ENCODE measurements at regions not wholly inside any gene's neighbourhood (a gene's known extent, or its start where the extent isn't known, plus 50 kb on each side); places are given as distances from the start of the nearest gene placed in this dataset.

DNA sequence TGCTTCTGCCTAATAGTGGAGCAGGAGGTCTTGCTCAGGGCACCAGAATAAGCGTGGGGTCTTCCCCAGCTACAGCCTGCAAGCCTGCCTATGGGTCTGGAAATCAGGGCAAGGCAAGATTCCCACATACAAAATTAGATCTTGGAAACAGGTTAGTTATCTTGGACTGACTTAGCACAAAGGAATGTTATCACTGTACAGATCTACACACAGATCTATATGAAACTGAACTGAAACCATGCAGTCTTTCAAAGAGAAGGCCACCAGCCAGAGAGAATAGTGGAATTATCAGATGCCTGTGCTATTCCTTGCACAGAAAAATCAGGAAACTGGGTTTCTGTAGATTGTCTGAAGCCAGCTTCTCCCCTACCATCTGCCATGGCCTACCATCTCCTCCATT is 585.7 kb downstream of the ACTL7B start:
- no peaks in the 10 kb centered on the region for H3K36me3 Mint-ChIP-seq (ENCODE audit: unreplicated experiment)
- no peak for DNase-seq (ENCODE audit: extremely low spot score, unreplicated experiment)
- peaks cover 28% of the 10 kb centered on the region for H3K4me1 Mint-ChIP-seq (ENCODE audit: unreplicated experiment)
- H3K27me3 Mint-ChIP-seq (ENCODE audit: unreplicated experiment): no peaks in the 10 kb centered on the region
- peaks cover 6% of the 10 kb centered on the region for H3K9me3 Mint-ChIP-seq (ENCODE audit: unreplicated experiment)
- TF ChIP-seq, protein P1, sequence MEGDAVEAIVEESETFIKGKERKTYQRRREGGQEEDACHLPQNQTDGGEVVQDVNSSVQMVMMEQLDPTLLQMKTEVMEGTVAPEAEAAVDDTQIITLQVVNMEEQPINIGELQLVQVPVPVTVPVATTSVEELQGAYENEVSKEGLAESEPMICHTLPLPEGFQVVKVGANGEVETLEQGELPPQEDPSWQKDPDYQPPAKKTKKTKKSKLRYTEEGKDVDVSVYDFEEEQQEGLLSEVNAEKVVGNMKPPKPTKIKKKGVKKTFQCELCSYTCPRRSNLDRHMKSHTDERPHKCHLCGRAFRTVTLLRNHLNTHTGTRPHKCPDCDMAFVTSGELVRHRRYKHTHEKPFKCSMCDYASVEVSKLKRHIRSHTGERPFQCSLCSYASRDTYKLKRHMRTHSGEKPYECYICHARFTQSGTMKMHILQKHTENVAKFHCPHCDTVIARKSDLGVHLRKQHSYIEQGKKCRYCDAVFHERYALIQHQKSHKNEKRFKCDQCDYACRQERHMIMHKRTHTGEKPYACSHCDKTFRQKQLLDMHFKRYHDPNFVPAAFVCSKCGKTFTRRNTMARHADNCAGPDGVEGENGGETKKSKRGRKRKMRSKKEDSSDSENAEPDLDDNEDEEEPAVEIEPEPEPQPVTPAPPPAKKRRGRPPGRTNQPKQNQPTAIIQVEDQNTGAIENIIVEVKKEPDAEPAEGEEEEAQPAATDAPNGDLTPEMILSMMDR (IDR thresholded peaks at IDR 0.05): no peak
- H3K27ac Mint-ChIP-seq (ENCODE audit: unreplicated experiment): peak overlapping the region; percentile 13
- no peak overlapping the region for H3K4me3 Mint-ChIP-seq (ENCODE audit: unreplicated experiment)

GRCh38 chr9:108269371-108269770 is 586.4 kb downstream of the ACTL7B start:
- no peak for DNase-seq (ENCODE audit: extremely low spot score, unreplicated experiment)
- TF ChIP-seq, protein P1 (IDR thresholded peaks at IDR 0.05): no peak
- no peak overlapping the region for H3K27ac Mint-ChIP-seq (ENCODE audit: unreplicated experiment)
- H3K4me1 Mint-ChIP-seq (ENCODE audit: unreplicated experiment): peaks cover 28% of the 10 kb centered on the region
- peaks cover 6% of the 10 kb centered on the region for H3K9me3 Mint-ChIP-seq (ENCODE audit: unreplicated experiment)
- H3K4me3 Mint-ChIP-seq (ENCODE audit: unreplicated experiment): no peak overlapping the region
- H3K36me3 Mint-ChIP-seq (ENCODE audit: unreplicated experiment): no peaks in the 10 kb centered on the region
- no peaks in the 10 kb centered on the region for H3K27me3 Mint-ChIP-seq (ENCODE audit: unreplicated experiment)

DNA sequence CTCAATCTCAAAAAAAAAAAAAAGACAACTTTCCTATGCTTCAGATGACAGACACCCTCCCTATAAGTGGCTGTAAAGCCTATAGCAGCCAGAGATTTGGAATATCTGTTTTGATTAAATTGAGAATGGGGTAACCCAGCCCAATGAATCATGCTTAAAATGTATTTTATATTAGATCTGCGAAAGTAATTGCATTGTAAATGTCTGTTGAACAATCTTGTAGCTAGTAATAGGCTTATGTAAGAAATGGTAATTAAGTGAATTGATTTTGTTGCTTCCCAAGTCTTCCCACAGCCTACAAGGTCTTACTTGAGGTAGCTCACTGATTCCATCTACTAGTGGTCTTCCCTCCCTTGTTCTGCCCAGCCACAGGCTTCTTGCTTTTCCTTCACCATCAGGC is 590.7 kb downstream of the ACTL7B start:
- no peaks in the 10 kb centered on the region for H3K36me3 Mint-ChIP-seq (ENCODE audit: unreplicated experiment)
- H3K9me3 Mint-ChIP-seq (ENCODE audit: unreplicated experiment): peaks cover 6% of the 10 kb centered on the region
- no peak for DNase-seq (ENCODE audit: extremely low spot score, unreplicated experiment)
- H3K4me1 Mint-ChIP-seq (ENCODE audit: unreplicated experiment): peaks cover 5% of the 10 kb centered on the region
- no peaks in the 10 kb centered on the region for H3K27me3 Mint-ChIP-seq (ENCODE audit: unreplicated experiment)
- no peak overlapping the region for H3K4me3 Mint-ChIP-seq (ENCODE audit: unreplicated experiment)
- H3K27ac Mint-ChIP-seq (ENCODE audit: unreplicated experiment): no peak overlapping the region
- TF ChIP-seq, protein P1 (IDR thresholded peaks at IDR 0.05): no peak

DNA sequence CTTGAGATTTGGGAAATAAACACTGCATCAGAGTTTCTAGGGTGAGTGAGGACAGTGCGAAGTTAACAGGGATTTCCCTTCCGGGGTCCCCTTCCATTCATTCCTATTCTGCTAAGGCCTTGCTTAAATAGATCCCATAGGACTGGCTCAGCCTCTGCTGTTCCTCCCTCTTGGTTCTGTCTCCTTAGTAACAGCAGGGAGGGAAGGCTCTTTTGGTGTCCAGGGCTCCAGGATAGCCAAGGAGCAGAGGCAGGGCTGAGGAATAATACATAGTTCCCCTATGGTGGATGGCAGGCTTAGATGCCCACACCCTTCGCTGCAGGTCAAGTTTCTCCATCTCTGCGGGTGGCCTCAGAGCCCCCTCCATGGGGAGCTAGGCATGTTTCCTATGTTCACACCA is 591.7 kb downstream of the ACTL7B start:
- no peak for DNase-seq (ENCODE audit: extremely low spot score, unreplicated experiment)
- H3K9me3 Mint-ChIP-seq (ENCODE audit: unreplicated experiment): peaks cover 6% of the 10 kb centered on the region

GRCh38 chr9:108262836-108263235 is 593.0 kb downstream of the ACTL7B start:
- no peaks in the 10 kb centered on the region for H3K27me3 Mint-ChIP-seq (ENCODE audit: unreplicated experiment)
- no peak overlapping the region for H3K4me3 Mint-ChIP-seq (ENCODE audit: unreplicated experiment)
- TF ChIP-seq, protein P1 (IDR thresholded peaks at IDR 0.05): no peak
- H3K4me1 Mint-ChIP-seq (ENCODE audit: unreplicated experiment): peaks cover 9% of the 10 kb centered on the region
- no peak overlapping the region for H3K27ac Mint-ChIP-seq (ENCODE audit: unreplicated experiment)
- no peak for DNase-seq (ENCODE audit: extremely low spot score, unreplicated experiment)
- H3K36me3 Mint-ChIP-seq (ENCODE audit: unreplicated experiment): no peaks in the 10 kb centered on the region
- peaks cover 6% of the 10 kb centered on the region for H3K9me3 Mint-ChIP-seq (ENCODE audit: unreplicated experiment)

More for the DNA sequence above, 591.7 kb downstream of the ACTL7B start:
- TF ChIP-seq, protein P1 (IDR thresholded peaks at IDR 0.05): no peak
- H3K27ac Mint-ChIP-seq (ENCODE audit: unreplicated experiment): no peak overlapping the region
- no peaks in the 10 kb centered on the region for H3K27me3 Mint-ChIP-seq (ENCODE audit: unreplicated experiment)
- no peak overlapping the region for H3K4me3 Mint-ChIP-seq (ENCODE audit: unreplicated experiment)
- no peaks in the 10 kb centered on the region for H3K36me3 Mint-ChIP-seq (ENCODE audit: unreplicated experiment)
- peaks cover 9% of the 10 kb centered on the region for H3K4me1 Mint-ChIP-seq (ENCODE audit: unreplicated experiment)

Data from osteocyte (in vitro differentiated cells).